ENCODE measurements at regions not wholly inside any gene's neighbourhood (a gene's known extent, or its start where the extent isn't known, plus 50 kb on each side); places are given as distances from the start of the nearest gene placed in this dataset.

DNA sequence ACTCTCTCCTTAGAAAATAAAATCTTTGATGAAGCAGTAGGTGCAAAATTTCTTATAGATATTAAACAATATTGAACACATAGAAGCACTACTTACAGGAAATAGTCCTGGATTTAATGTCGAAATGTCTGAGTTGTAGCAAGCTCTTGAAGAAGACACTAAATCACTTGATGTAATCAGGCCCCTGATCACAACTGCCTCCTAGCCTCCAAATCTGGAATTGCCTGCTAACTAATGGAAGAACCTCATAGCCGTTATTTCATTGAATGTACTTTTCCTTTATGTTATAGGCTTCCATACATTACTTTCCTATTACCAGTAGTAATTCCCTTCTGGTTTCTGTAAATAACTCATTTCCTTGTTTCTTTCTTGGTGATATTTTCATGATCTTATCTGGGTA lies 675.7 kb upstream of the CHRM3 start:
- TF ChIP-seq GPN1 (CRISPR knock-in tag; IDR thresholded peaks at IDR 0.05; ENCODE audit: borderline replicate concordance), result no peak
- no peak for TF ChIP-seq FOXA3 (CRISPR knock-in tag; IDR thresholded peaks at IDR 0.05)
- TF ChIP-seq ZNF446 (CRISPR knock-in tag; IDR thresholded peaks at IDR 0.05), result no peak
- TF ChIP-seq TBL1XR1 (IDR thresholded peaks at IDR 0.05; ENCODE audit: borderline replicate concordance, low read length, partially characterized antibody), result no peak
- no peak for TF ChIP-seq ZNF251 (CRISPR knock-in tag; IDR thresholded peaks at IDR 0.05)
- TF ChIP-seq BRCA1 (CRISPR knock-in tag; IDR thresholded peaks at IDR 0.05), result no peak
- TF ChIP-seq RFX3 (CRISPR knock-in tag; IDR thresholded peaks at IDR 0.05), result no peak
- TF ChIP-seq, protein P1, sequence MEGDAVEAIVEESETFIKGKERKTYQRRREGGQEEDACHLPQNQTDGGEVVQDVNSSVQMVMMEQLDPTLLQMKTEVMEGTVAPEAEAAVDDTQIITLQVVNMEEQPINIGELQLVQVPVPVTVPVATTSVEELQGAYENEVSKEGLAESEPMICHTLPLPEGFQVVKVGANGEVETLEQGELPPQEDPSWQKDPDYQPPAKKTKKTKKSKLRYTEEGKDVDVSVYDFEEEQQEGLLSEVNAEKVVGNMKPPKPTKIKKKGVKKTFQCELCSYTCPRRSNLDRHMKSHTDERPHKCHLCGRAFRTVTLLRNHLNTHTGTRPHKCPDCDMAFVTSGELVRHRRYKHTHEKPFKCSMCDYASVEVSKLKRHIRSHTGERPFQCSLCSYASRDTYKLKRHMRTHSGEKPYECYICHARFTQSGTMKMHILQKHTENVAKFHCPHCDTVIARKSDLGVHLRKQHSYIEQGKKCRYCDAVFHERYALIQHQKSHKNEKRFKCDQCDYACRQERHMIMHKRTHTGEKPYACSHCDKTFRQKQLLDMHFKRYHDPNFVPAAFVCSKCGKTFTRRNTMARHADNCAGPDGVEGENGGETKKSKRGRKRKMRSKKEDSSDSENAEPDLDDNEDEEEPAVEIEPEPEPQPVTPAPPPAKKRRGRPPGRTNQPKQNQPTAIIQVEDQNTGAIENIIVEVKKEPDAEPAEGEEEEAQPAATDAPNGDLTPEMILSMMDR (CRISPR knock-in tag; IDR thresholded peaks at IDR 0.05), result no peak
- TF ChIP-seq NCOA1 (CRISPR knock-in tag; IDR thresholded peaks at IDR 0.05), result no peak
- TF ChIP-seq, protein P2, sequence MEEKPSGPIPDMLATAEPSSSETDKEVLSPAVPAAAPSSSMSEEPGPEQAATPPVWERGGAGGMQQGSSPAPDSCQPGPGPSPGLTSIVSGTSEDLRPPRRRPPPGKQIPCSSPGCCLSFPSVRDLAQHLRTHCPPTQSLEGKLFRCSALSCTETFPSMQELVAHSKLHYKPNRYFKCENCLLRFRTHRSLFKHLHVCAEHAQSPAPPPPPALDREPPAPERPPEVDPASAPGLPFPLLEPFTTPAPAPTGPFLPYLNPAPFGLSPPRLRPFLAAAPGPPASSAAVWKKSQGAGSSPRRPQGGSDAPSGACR (CRISPR knock-in tag; IDR thresholded peaks at IDR 0.05), result no peak
- no peak for TF ChIP-seq POLR2G (IDR thresholded peaks at IDR 0.05; ENCODE audit: low read depth, low read length)
